T-helper 1 cell treated with Interleukin-12 subunit alpha and Interleukin-12 subunit beta and Interleukin-4 antibody, amounts not matched to agents 30 ng/mL and 1 ng/mL, for 36 hours (primary cell): ENCODE measurements at regions not wholly inside any gene's neighbourhood (a gene's known extent, or its start where the extent isn't known, plus 50 kb on each side); places are given as distances from the start of the nearest gene placed in this dataset.

Experiments used
- intact Hi-C: fragments of 100-400 bp; cut with micrococcal nuclease; formaldehyde crosslinking; loops from one replicate; pipeline ENCODE4 v1.15.1; 2024

GRCh38 chr11:45476126-45476525 is 189.3 kb downstream of the CHST1 start:
- intact Hi-C loops, result no loop called here

GRCh38 chr11:45475173-45475572 is 189.0 kb upstream of the SYT13 start:
- intact Hi-C loops, result no loop called here

GRCh38 chr11:45473341-45473895 is 187.3 kb upstream of the SYT13 start:
- intact Hi-C loops, result no loop called here

GRCh38 chr11:45472716-45473317 is 186.7 kb upstream of the SYT13 start:
- intact Hi-C loops, result no loop called here

DNA sequence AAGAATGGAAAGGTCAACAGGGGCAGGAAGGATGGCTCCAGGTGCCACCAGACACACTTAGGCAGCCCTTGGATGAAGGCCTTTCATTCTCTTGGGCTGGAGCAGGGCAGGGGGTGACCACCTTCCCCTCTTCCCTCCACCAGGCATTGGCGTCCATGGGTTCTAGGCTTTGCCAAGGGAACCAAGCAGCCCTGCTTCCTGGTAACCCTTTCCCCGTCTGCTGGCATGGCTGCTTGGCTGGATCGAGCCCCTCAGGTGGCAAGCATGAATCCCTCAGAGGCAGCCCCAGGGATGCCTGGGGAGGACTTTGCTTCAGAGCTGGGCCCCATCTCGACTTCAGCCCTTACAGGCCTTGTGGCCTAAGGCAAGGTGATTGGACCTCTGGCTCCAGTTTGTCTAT is 185.1 kb upstream of the SYT13 start:
- intact Hi-C loops, result no loop called here

- intact Hi-C loops, result no loop called here
Observed at GRCh38 chr11:45470794-45471167, 184.6 kb upstream of the SYT13 start.

- intact Hi-C loops, result no loop called here
Observed at GRCh38 chr11:45470151-45470793, 184.1 kb upstream of the SYT13 start.

- intact Hi-C loops, result no loop called here
Observed at GRCh38 chr11:45468267-45468856, 182.2 kb upstream of the SYT13 start.

DNA sequence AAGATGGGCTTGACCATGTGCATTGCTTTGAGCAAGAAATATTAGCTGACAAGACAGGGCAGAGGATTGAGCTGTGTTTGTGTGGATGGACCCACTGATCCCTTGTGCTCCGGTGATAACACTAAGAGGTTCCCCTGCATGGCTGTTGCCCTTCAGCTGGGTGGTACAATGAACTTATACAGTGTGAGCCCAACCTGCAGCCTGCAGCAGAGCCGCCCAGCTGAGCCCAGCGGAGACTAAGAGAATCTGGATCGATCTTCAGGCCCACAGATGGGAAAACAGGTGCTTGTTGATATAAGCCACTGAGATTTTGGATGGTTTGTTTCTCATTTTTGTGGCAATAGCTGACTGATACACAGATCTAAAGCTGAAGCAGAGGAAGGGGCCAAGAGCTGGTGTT is 177.4 kb upstream of the SYT13 start:
- intact Hi-C loops, result no loop called here

DNA sequence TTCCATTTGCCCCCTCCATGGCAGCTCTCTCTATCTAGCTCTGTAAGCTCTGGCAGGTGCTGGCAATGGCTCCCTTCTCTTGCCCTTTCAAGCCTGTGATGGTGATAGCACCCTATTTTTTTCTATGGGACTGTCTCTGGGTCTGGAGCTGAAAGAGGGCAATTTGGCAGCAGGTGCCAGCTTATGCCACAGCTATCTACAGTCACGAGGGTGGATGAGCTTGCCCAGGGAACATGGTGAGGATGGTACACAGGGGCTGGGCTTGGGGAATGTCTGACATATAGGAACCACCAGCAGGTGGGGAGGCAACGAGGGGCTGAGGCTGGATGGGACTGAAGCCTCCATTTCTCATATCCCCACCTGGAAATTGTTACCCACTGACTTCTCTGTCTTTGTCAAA is 175.4 kb upstream of the SYT13 start:
- intact Hi-C loops, result no loop called here

DNA sequence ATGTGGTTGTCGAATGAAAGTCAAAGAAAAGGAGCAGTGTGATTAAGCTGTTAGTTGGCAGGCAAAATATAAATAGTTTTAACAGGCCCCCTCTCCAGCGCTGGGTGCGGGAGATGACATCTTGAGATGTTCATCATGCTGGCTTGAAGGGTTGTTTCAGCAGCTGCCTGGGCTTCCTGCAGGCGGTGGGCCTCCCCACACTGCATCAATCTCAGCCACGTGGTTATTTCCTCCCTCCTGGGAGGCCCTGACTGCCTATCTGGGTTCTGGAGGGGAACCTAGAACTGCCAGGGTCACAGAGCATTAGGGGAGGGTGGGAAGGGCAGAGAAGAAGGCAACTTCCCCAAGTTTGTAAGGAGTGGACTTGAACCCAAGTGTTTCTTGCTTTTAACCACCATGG is 173.3 kb upstream of the SYT13 start:
- intact Hi-C loops, result no loop called here

DNA sequence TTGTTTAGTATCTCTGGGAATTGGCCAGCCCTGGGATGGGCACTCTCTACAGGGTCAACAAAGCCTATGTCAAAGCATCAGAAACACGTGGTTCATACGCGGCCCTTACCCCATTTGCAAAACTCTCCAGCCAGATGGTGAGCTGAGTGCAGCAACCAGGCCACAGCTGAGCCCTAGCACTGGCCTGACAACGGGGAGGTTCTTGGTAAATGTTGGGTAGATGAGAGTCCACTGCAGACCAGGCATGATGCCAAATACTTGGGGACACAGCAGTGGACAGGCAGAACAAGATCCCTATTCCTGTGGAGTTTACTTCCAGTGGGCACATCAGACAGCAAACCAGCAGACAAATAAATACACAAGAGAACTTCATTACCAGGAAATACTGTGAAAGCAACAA is 172.1 kb upstream of the SYT13 start:
- intact Hi-C loops, result no loop called here

GRCh38 chr11:45457649-45458048 is 171.5 kb upstream of the SYT13 start:
- intact Hi-C loops, result no loop called here

GRCh38 chr11:45456686-45457085 is 170.5 kb upstream of the SYT13 start:
- intact Hi-C loops, result no loop called here

- intact Hi-C loops, result no loop called here
Observed at GRCh38 chr11:45455536-45455935, 169.4 kb upstream of the SYT13 start.

GRCh38 chr11:45454917-45455401 is 168.8 kb upstream of the SYT13 start:
- intact Hi-C loops, result no loop called here

- intact Hi-C loops, result no loop called here
Observed at GRCh38 chr11:45453721-45454120, 167.6 kb upstream of the SYT13 start.

DNA sequence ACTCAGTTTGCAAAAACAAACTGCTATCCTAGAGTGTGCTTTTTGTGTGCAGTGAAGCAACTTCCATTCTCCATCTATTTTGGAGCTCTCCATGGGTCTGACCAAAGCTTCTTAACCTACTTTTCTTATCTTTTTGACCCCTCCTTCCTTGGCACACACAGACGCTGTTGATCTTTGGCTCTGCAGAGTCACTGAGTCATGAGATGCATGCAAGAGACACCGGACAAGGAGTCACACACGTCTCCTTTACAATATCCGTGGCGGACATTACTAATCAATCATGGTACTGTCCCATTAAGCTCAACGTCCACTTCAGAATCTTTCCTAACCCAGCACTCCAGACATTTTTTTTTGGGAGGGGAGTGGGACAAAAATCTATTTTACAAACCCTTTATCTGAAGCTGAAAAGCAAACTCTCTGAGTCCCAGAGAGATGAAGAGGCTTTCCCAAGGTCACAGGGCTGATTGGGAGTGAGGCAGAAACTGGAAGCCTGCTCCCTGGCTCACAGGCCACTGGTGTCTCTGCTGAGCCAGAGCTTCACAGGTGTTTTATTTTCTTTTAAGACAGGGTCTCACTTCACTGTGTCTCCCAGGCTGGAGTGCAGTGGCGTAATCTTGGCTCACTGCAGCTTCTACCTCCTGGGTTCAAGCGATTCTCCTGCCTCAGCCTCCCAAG is 165.8 kb upstream of the SYT13 start:
- intact Hi-C loops, result no loop called here

DNA sequence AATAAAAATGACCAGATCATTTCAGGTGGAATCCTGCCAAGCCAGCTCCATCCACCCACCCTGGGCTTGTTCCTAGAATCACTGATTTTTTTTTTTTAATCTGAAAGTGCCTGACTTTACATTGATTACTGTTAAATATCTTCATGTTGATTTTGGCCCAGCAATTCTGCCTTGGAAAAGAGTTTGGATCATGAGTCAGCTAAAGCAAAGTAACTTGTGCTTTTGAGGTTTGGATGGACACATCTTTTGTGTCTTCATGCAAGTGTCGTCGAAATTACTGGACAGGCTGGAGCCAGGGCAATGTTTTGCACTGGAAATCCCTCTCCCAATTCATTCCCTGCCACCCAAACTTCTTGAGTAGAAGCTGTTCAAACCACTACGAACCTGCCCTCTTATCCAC is 164.0 kb upstream of the SYT13 start:
- intact Hi-C loops, result no loop called here

- intact Hi-C loops, result no loop called here
Observed at GRCh38 chr11:45449036-45449601, 163.0 kb upstream of the SYT13 start.

- intact Hi-C loops, result no loop called here
Observed at GRCh38 chr11:45448561-45448960, 162.4 kb upstream of the SYT13 start.

GRCh38 chr11:45446998-45447397 is 160.9 kb upstream of the SYT13 start:
- intact Hi-C loops, result no loop called here
